OCI-LY7 (cell line): ENCODE measurements at regions not wholly inside any gene's neighbourhood (a gene's known extent, or its start where the extent isn't known, plus 50 kb on each side); places are given as distances from the start of the nearest gene placed in this dataset.

Experiments
- BruUV-seq: library from RNA; stranded (reverse); fragments of 400-500 nt; replicated peaks from 2 replicates; lab custom pipeline; 2021; lab: Mats Ljungman, UMichigan
- CTCF ChIA-PET: fragments of 300-600 bp; sonication (Branson Sonifier 250); formaldehyde crosslinking; loops from one replicate; lab custom pipeline; 2022; ENCODE audit warnings: antibody characterized with exemption; ENCODE audit not compliant: unreplicated experiment; lab: Charles Lee
- POLR2A ChIA-PET: fragments of 300-600 bp; sonication (Branson Sonifier 250); formaldehyde crosslinking; loops from one replicate; lab custom pipeline; 2022; ENCODE audit warnings: antibody characterized with exemption; lab: Charles Lee
- DNase-seq: peaks from one replicate; pipeline ENCODE4 v3.0.0-alpha.2; 2015; ENCODE audit warnings: low spot score
- H2AFZ ChIP-seq: fragments of 200-600 bp; sonication (generic), shearing (Covaris generic); 2 replicates; pipeline ENCODE4 v1.6.1; 2014; ENCODE audit warnings: mild to moderate bottlenecking, antibody characterized with exemption, low read length, moderate library complexity
- H3K27ac ChIP-seq: fragments of 200-600 bp; sonication (generic); 2 replicates; pipeline ENCODE4 v1.5.1; 2014; ENCODE audit warnings: mixed run types, low read depth, mild to moderate bottlenecking, moderate library complexity, low read length, inconsistent platforms; ENCODE audit not compliant: poor library complexity, severe bottlenecking
- H3K36me3 ChIP-seq: fragments of 200-600 bp; sonication (generic); 2 replicates; pipeline ENCODE4 v1.6.1; 2014; ENCODE audit warnings: mild to moderate bottlenecking, antibody characterized with exemption, low read length, moderate library complexity, mixed read lengths; ENCODE audit not compliant: insufficient read depth
- H3K4me1 ChIP-seq: fragments of 200-600 bp; sonication (generic); 2 replicates; pipeline ENCODE4 v1.5.1; 2014; ENCODE audit warnings: mild to moderate bottlenecking, low read length; ENCODE audit not compliant: insufficient read depth, poor library complexity, severe bottlenecking
- H3K4me2 ChIP-seq: fragments of 200-600 bp; sonication (generic); 2 replicates; pipeline ENCODE4 v1.6.1; 2014; ENCODE audit warnings: mild to moderate bottlenecking, low read length
- H3K4me3 ChIP-seq: fragments of 200-600 bp; sonication (generic); 2 replicates; pipeline ENCODE4 v1.5.1; 2014; ENCODE audit warnings: mild to moderate bottlenecking, low read depth, low read length; ENCODE audit not compliant: poor library complexity, severe bottlenecking
- H3K79me2 ChIP-seq: fragments of 200-600 bp; sonication (generic); 2 replicates; pipeline ENCODE4 v1.6.1; 2016; ENCODE audit warnings: low read depth, mild to moderate bottlenecking, low read length, moderate library complexity, mixed read lengths; ENCODE audit not compliant: insufficient read depth
- H3K9me2 ChIP-seq: fragments of 200-600 bp; sonication (generic); 2 replicates; pipeline ENCODE4 v1.6.1; 2016; ENCODE audit warnings: mild to moderate bottlenecking, low read length, mixed read lengths; ENCODE audit not compliant: insufficient read depth
- H3K9me3 ChIP-seq: fragments of 200-600 bp; sonication (generic); 2 replicates; pipeline ENCODE4 v1.6.1; 2014; ENCODE audit warnings: mild to moderate bottlenecking, mixed run types, low read length, mixed read lengths
- H4K20me1 ChIP-seq: fragments of 200-600 bp; sonication (generic); 2 replicates; pipeline ENCODE4 v1.6.1; 2014; ENCODE audit warnings: mild to moderate bottlenecking, antibody characterized with exemption, low read length, moderate library complexity, mixed read lengths; ENCODE audit not compliant: insufficient read depth
- EZH2phosphoT487 ChIP-seq: fragments of 200-600 bp; sonication (generic); IDR thresholded peaks from 2 replicates; pipeline ENCODE4 v1.6.1; 2018; ENCODE audit warnings: low read depth, borderline replicate concordance, mild to moderate bottlenecking, mixed run types, antibody characterized with exemption, low read length, moderate library complexity, mixed read lengths
- intact Hi-C: fragments of 100-400 bp; cut with micrococcal nuclease; formaldehyde crosslinking; loops from one replicate; pipeline ENCODE4 v1.10.0; 2022; ENCODE audit not compliant: unreplicated experiment
- TF ChIP-seq, protein P1 (sequence below): fragments of 200-600 bp; sonication (generic); conservative IDR thresholded peaks from 2 replicates; pipeline ENCODE4 v1.5.1; 2014; ENCODE audit warnings: mild to moderate bottlenecking, antibody characterized with exemption, low read length, moderate library complexity, mixed read lengths

DNA sequence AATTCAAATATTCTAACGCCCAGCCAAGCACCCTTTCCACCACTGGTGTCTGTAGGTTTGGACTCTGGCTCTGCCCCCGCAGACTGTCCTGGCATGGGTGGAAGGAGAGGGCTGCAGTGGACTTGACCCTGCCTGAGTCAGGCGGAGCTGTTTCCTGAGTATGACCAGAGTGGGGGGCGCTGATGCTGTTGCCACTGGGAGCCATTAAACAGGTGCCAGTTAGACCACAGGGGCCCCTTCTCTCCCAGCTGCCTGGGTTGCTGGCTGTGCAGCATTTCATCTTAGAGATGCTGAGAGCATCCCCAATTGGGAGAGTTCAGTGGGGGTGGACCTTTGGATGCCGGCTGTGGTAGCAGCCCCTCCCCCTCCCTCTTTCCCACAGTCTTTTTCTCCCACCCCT is 539.5 kb downstream of the MATN1 start:
- H2AFZ ChIP-seq: no peak overlapping the region
- H3K4me2 ChIP-seq: no peak overlapping the region
- CTCF ChIA-PET: no interaction called here
- BruUV-seq: no TSS peak
- H3K9me3 ChIP-seq: no peaks in the 10 kb centered on the region
- H3K4me3 ChIP-seq: no peak overlapping the region
- no peaks in the 10 kb centered on the region for H4K20me1 ChIP-seq
- intact Hi-C loops: no loop called here
- no peak for DNase-seq
- POLR2A ChIA-PET: no interaction called here
- no peaks in the 10 kb centered on the region for H3K9me2 ChIP-seq
- H3K27ac ChIP-seq: no peak overlapping the region
- TF ChIP-seq, protein P1, sequence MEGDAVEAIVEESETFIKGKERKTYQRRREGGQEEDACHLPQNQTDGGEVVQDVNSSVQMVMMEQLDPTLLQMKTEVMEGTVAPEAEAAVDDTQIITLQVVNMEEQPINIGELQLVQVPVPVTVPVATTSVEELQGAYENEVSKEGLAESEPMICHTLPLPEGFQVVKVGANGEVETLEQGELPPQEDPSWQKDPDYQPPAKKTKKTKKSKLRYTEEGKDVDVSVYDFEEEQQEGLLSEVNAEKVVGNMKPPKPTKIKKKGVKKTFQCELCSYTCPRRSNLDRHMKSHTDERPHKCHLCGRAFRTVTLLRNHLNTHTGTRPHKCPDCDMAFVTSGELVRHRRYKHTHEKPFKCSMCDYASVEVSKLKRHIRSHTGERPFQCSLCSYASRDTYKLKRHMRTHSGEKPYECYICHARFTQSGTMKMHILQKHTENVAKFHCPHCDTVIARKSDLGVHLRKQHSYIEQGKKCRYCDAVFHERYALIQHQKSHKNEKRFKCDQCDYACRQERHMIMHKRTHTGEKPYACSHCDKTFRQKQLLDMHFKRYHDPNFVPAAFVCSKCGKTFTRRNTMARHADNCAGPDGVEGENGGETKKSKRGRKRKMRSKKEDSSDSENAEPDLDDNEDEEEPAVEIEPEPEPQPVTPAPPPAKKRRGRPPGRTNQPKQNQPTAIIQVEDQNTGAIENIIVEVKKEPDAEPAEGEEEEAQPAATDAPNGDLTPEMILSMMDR: no peak
- TF ChIP-seq EZH2phosphoT487: no peak
- H3K4me1 ChIP-seq: no peaks in the 10 kb centered on the region
- no peaks in the 10 kb centered on the region for H3K79me2 ChIP-seq
- no peaks in the 10 kb centered on the region for H3K36me3 ChIP-seq

DNA sequence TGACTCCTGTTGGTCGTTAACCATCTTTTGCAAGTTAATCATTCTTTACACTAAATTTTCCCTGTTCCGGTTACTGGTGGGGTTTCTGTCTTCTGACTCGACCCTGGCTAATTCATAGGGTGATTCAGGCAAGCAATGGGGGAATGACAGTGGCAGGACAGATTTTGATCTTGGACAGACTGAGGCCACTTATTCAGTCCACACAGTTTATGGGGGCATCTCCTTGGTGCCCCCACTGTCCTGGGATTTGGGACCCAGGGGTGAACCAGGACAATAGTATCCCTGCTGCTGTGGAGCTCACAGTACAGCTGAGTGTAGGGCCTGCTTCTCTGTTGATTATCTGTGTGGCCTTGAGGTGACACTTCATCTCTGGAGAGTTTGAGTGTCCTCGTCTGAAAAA is 540.4 kb downstream of the MATN1 start:
- ChIA-PET CTCF (no interaction called here), POLR2A (no interaction called here)
- no peak overlapping the region for H3K4me3 ChIP-seq
- H3K79me2 ChIP-seq: no peaks in the 10 kb centered on the region
- H3K27ac ChIP-seq: no peak overlapping the region
- H3K36me3 ChIP-seq: no peaks in the 10 kb centered on the region
- H3K4me1 ChIP-seq: no peaks in the 10 kb centered on the region
- no peaks in the 10 kb centered on the region for H3K9me3 ChIP-seq
- H2AFZ ChIP-seq: no peak overlapping the region
- intact Hi-C loops: no loop called here
- TF ChIP-seq, protein P1: no peak
- TF ChIP-seq EZH2phosphoT487: no peak
- no peaks in the 10 kb centered on the region for H4K20me1 ChIP-seq
- no peak overlapping the region for H3K4me2 ChIP-seq
- DNase-seq: no peak
- BruUV-seq: no TSS peak
- H3K9me2 ChIP-seq: no peaks in the 10 kb centered on the region

DNA sequence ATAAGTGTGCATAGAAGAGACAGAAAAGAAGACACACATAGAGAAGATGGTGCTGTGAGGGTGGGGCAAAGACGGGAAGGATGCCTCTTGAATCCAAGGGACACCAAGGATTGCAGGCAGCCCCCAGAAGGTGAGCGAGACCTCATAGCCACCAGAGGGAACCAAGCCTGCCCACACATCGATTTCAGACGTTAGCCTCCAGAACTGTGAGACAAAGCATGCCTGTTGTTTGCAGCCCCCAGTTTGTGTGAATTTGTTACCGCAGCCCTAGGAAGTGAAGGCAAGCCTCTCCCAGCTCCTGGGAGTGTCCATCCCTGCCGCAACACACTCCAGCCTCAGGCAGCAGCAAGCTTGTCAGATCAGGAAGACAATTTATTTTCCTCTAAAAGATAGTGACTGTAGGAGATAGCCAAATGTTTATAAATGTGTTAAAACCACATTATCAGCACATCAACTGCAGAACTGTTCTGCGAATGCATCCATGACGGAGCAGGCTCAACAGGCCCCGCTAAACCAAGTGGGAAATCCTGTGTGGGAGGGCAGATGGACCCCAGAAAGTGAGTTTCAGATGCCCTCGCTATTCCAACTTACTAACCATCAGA is 543.3 kb downstream of the MATN1 start:
- no peak for DNase-seq
- Histone ChIP-seq H3K4me1 (no peaks in the 10 kb centered on the region), H3K9me2 (no peaks in the 10 kb centered on the region), H3K9me3 (no peaks in the 10 kb centered on the region), H3K4me2 (no peak overlapping the region), H3K79me2 (no peaks in the 10 kb centered on the region), H4K20me1 (no peaks in the 10 kb centered on the region), H3K27ac (no peak overlapping the region), H3K36me3 (no peaks in the 10 kb centered on the region), H3K4me3 (no peak overlapping the region), H2AFZ (no peak overlapping the region)
- CTCF ChIA-PET: no interaction called here
- intact Hi-C loops: no loop called here
- POLR2A ChIA-PET: no interaction called here
- no peak for TF ChIP-seq EZH2phosphoT487
- TF ChIP-seq, protein P1: no peak
- no TSS peak for BruUV-seq
